ENCODE measurements at regions not wholly inside any gene's neighbourhood (a gene's known extent, or its start where the extent isn't known, plus 50 kb on each side); places are given as distances from the start of the nearest gene placed in this dataset.

DNA sequence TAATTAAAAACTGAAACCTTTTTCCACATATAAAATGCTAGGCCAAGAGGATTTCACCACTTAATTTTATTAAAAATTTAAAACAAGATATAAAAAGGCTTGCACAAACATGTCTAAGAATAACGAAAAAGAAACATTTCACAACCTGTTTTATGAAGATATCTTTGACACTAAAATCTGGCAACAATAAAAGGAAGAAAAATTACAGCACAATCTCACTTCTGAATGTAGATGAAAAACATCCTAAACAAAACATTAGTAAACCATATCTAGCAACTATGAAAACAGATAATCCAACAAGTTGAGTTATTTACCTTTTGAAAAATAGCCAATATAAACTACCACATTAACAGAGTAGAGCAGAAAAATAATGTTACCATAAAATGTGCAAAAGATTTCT, 185.4 kb upstream of the MMADHC start:
- 57 to 79% methylated on average over 1 of the region's 1 CpG for WGBS, 2 experiments (ENCODE audit: low coverage in 1 of 2, low lambda C conversion rate in 2 of 2, missing lambda C conversion rate in 2 of 2)
- in situ Hi-C loops (cut with MboI) = no loop called here
- TF ChIP-seq EZH2 (IDR thresholded peaks at IDR 0.05; ENCODE audit: insufficient read depth, poor library complexity, severe bottlenecking) = no peak
- no peak for TF ChIP-seq EZH2phosphoT487 (IDR thresholded peaks at IDR 0.05; ENCODE audit: insufficient read depth, low read depth)
- Histone ChIP-seq H3K79me2 (ENCODE audit: insufficient read depth) (no peaks in the 10 kb centered on the region), H2AFZ (no peak overlapping the region), H3K9me2 (ENCODE audit: insufficient read depth) (no peaks in the 10 kb centered on the region), H3K9ac (no peak overlapping the region), H3K4me1 (ENCODE audit: insufficient read depth) (peaks cover 30% of the 10 kb centered on the region), H3K27ac (no peak overlapping the region), H3F3A (ENCODE audit: insufficient read depth) (peaks cover 17% of the 10 kb centered on the region), H3K4me3 (no peak overlapping the region), H4K20me1 (ENCODE audit: insufficient read depth) (no peaks in the 10 kb centered on the region), H3K27me3 (replicated peaks; ENCODE audit: insufficient read depth) (no peaks in the 10 kb centered on the region), H3K9me3 (ENCODE audit: low read depth) (no peaks in the 10 kb centered on the region), H3K4me2 (ENCODE audit: unreplicated experiment) (no peak overlapping the region), H3K36me3 (ENCODE audit: low read depth) (no peaks in the 10 kb centered on the region)
- no peak for DNase-seq

DNA sequence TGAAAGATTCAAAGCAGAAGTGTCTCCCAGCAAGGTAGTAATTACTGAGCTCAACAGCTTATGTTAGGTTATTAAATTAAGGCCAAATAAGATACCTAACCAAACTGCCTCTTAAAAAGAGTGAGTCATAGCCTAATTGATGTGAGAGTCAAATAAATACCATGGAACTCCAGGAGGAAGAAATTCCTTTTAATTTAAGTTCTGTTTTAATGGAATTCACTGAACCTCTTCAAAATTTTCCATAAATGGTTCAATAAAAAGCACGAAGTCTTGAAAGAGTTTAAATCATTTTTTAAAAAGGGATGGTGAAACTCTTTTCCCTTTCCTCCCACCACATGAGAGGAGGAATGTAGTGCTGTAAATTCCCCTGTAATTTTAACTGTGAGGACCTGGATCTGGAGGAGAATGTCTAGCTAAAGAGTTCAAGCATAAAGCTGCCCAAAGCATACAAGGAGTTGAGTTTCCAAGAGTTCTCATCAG, 180.8 kb upstream of the MMADHC start:
- DNase-seq = peak; percentile 51
- H3K79me2 ChIP-seq (ENCODE audit: insufficient read depth) = no peaks in the 10 kb centered on the region
- peak overlapping the region; percentile 48 for H3K4me3 ChIP-seq
- peak overlapping the region; percentile 65 for H3K9ac ChIP-seq
- H3K9me2 ChIP-seq (ENCODE audit: insufficient read depth) = no peaks in the 10 kb centered on the region
- H3F3A ChIP-seq (ENCODE audit: insufficient read depth) = peaks cover 30% of the 10 kb centered on the region
- peak overlapping the region; percentile 76 for H3K4me2 ChIP-seq (ENCODE audit: unreplicated experiment)
- peak overlapping the region; percentile 68 for H2AFZ ChIP-seq
- no peaks in the 10 kb centered on the region for H3K27me3 ChIP-seq (replicated peaks; ENCODE audit: insufficient read depth)
- peak overlapping the region; percentile 73 for H3K27ac ChIP-seq
- no peaks in the 10 kb centered on the region for H3K9me3 ChIP-seq (ENCODE audit: low read depth)
- H4K20me1 ChIP-seq (ENCODE audit: insufficient read depth) = no peaks in the 10 kb centered on the region
- H3K36me3 ChIP-seq (ENCODE audit: low read depth) = no peaks in the 10 kb centered on the region
- TF ChIP-seq EZH2 (IDR thresholded peaks at IDR 0.05; ENCODE audit: insufficient read depth, poor library complexity, severe bottlenecking) (no peak), EZH2phosphoT487 (IDR thresholded peaks at IDR 0.05; ENCODE audit: insufficient read depth, low read depth) (no peak)
- in situ Hi-C loops (cut with MboI) = no loop called here
- H3K4me1 ChIP-seq (ENCODE audit: insufficient read depth) = peaks cover 42% of the 10 kb centered on the region
- 0% methylated on average over 1 of the region's 1 CpG for whole genome bisulfite sequencing, 2 experiments (ENCODE audit: low coverage in 1 of 2, low lambda C conversion rate in 2 of 2, missing lambda C conversion rate in 2 of 2)

DNA sequence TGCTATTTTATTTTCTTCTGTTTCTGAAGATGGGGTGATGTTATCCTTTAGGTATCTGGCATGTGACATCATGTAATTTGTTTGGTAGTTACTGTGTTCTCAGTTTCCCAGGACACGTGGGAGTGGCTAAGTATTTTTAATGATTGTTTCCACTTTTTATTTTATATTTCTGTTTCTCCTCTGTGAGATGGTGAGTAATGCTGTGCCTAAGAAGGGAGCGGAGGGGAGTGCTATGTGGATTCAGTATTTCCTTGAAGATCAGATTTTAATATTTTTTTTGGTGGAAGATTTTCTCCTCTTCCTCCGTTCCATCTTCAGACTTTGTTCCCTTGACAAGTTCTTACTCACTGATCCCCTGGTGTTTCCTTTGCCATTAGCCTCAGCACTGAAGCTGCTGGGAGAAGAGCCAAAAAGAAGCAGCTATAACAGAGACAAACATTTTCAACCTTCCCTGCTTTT, 180.0 kb upstream of the MMADHC start:
- Histone ChIP-seq H4K20me1 (ENCODE audit: insufficient read depth) (no peaks in the 10 kb centered on the region), H2AFZ (peak overlapping the region; percentile 68), H3K9me3 (ENCODE audit: low read depth) (no peaks in the 10 kb centered on the region), H3K4me3 (peak overlapping the region; percentile 48), H3K36me3 (ENCODE audit: low read depth) (no peaks in the 10 kb centered on the region), H3K79me2 (ENCODE audit: insufficient read depth) (no peaks in the 10 kb centered on the region), H3F3A (ENCODE audit: insufficient read depth) (peaks cover 30% of the 10 kb centered on the region), H3K9me2 (ENCODE audit: insufficient read depth) (no peaks in the 10 kb centered on the region), H3K4me1 (ENCODE audit: insufficient read depth) (peaks cover 42% of the 10 kb centered on the region), H3K27me3 (replicated peaks; ENCODE audit: insufficient read depth) (no peaks in the 10 kb centered on the region), H3K4me2 (ENCODE audit: unreplicated experiment) (peak overlapping the region; percentile 76), H3K9ac (peak overlapping the region; percentile 65), H3K27ac (peak overlapping the region; percentile 73)
- in situ Hi-C loops (cut with MboI) = no loop called here
- DNase-seq = peak; percentile 78
- 0 to 3% methylated on average over 3 of the region's 3 CpGs for WGBS, 2 experiments (ENCODE audit: low coverage in 1 of 2, low lambda C conversion rate in 2 of 2, missing lambda C conversion rate in 2 of 2)
- no peak for TF ChIP-seq EZH2 (IDR thresholded peaks at IDR 0.05; ENCODE audit: insufficient read depth, poor library complexity, severe bottlenecking)
- TF ChIP-seq EZH2phosphoT487 (IDR thresholded peaks at IDR 0.05; ENCODE audit: insufficient read depth, low read depth) = no peak

- no peak for TF ChIP-seq EZH2 (IDR thresholded peaks at IDR 0.05; ENCODE audit: insufficient read depth, poor library complexity, severe bottlenecking)
- no peak for TF ChIP-seq EZH2phosphoT487 (IDR thresholded peaks at IDR 0.05; ENCODE audit: insufficient read depth, low read depth)
- Histone ChIP-seq H3K79me2 (ENCODE audit: insufficient read depth) (no peaks in the 10 kb centered on the region), H3K4me1 (ENCODE audit: insufficient read depth) (peaks cover 42% of the 10 kb centered on the region)
These were observed 178.8 kb upstream of the MMADHC start for GRCh38 chr2:149766339-149766738.

GRCh38 chr2:149765636-149766035, 178.1 kb upstream of the MMADHC start:
- no peak overlapping the region for H3K4me3 ChIP-seq
- H3K9me2 ChIP-seq (ENCODE audit: insufficient read depth) = no peaks in the 10 kb centered on the region
- no peak overlapping the region for H2AFZ ChIP-seq
- H3K9ac ChIP-seq = no peak overlapping the region
- TF ChIP-seq EZH2phosphoT487 (IDR thresholded peaks at IDR 0.05; ENCODE audit: insufficient read depth, low read depth) = no peak
- TF ChIP-seq EZH2 (IDR thresholded peaks at IDR 0.05; ENCODE audit: insufficient read depth, poor library complexity, severe bottlenecking) = no peak
- H4K20me1 ChIP-seq (ENCODE audit: insufficient read depth) = no peaks in the 10 kb centered on the region
- no peaks in the 10 kb centered on the region for H3K9me3 ChIP-seq (ENCODE audit: low read depth)
- in situ Hi-C loops (cut with MboI) = no loop called here
- DNase-seq = no peak
- H3K4me1 ChIP-seq (ENCODE audit: insufficient read depth) = peaks cover 36% of the 10 kb centered on the region
- H3K79me2 ChIP-seq (ENCODE audit: insufficient read depth) = no peaks in the 10 kb centered on the region
- H3K27ac ChIP-seq = no peak overlapping the region
- H3K36me3 ChIP-seq (ENCODE audit: low read depth) = no peaks in the 10 kb centered on the region
- peaks cover 30% of the 10 kb centered on the region for H3F3A ChIP-seq (ENCODE audit: insufficient read depth)
- H3K4me2 ChIP-seq (ENCODE audit: unreplicated experiment) = no peak overlapping the region
- no peaks in the 10 kb centered on the region for H3K27me3 ChIP-seq (replicated peaks; ENCODE audit: insufficient read depth)

More at GRCh38 chr2:149766339-149766738, 178.8 kb upstream of the MMADHC start:
- Histone ChIP-seq H2AFZ (no peak overlapping the region), H3K9me3 (ENCODE audit: low read depth) (no peaks in the 10 kb centered on the region), H3K27ac (no peak overlapping the region), H3F3A (ENCODE audit: insufficient read depth) (peaks cover 30% of the 10 kb centered on the region), H3K9ac (no peak overlapping the region), H3K27me3 (replicated peaks; ENCODE audit: insufficient read depth) (no peaks in the 10 kb centered on the region), H3K4me2 (ENCODE audit: unreplicated experiment) (no peak overlapping the region), H4K20me1 (ENCODE audit: insufficient read depth) (no peaks in the 10 kb centered on the region), H3K36me3 (ENCODE audit: low read depth) (no peaks in the 10 kb centered on the region), H3K9me2 (ENCODE audit: insufficient read depth) (no peaks in the 10 kb centered on the region), H3K4me3 (no peak overlapping the region)
- in situ Hi-C loops (cut with MboI) = no loop called here
- DNase-seq = no peak
